ENCODE measurements at regions not wholly inside any gene's neighbourhood (a gene's known extent, or its start where the extent isn't known, plus 50 kb on each side); places are given as distances from the start of the nearest gene placed in this dataset.
"Not testable (repeated sequence)": the region's sequence is repeated elsewhere in the genome, so short reads cannot be mapped to it uniquely, and the experiment has no call there.

GRCh38 chr14:27836386-27836785, 930.2 kb upstream of the FOXG1 start:
- Histone ChIP-seq H3K4me3 (no peak overlapping the region), H3K36me3 (no peaks in the 10 kb centered on the region), H3K27me3 (no peaks in the 10 kb centered on the region), H3K9me3 (no peaks in the 10 kb centered on the region)
- DNase-seq = no peak

GRCh38 chr14:27845241-27845850, 921.2 kb upstream of the FOXG1 start:
- no peaks in the 10 kb centered on the region for H3K36me3 ChIP-seq

GRCh38 chr14:27845902-27846301, 920.7 kb upstream of the FOXG1 start:
- H3K9me3 ChIP-seq = no peaks in the 10 kb centered on the region
- DNase-seq = no peak
- no peaks in the 10 kb centered on the region for H3K36me3 ChIP-seq
- H3K4me3 ChIP-seq = no peak overlapping the region
- no peaks in the 10 kb centered on the region for H3K27me3 ChIP-seq

More at GRCh38 chr14:27845241-27845850, 921.2 kb upstream of the FOXG1 start:
- no peaks in the 10 kb centered on the region for H3K9me3 ChIP-seq
- H3K4me3 ChIP-seq = no peak overlapping the region
- no peak for DNase-seq
- H3K27me3 ChIP-seq = no peaks in the 10 kb centered on the region

- not testable (repeated sequence) for H3K9me3 ChIP-seq, H3K36me3 ChIP-seq, H3K4me3 ChIP-seq, DNase-seq, H3K27me3 ChIP-seq
Measured at GRCh38 chr14:27847480-27847879, 919.1 kb upstream of the FOXG1 start.

GRCh38 chr14:27849193-27849592, 917.4 kb upstream of the FOXG1 start:
- H3K27me3 ChIP-seq, DNase-seq, H3K4me3 ChIP-seq, H3K36me3 ChIP-seq, H3K9me3 ChIP-seq: not testable (repeated sequence)

- Histone ChIP-seq H3K9me3 (no peaks in the 10 kb centered on the region), H3K4me3 (no peak overlapping the region), H3K27me3 (no peaks in the 10 kb centered on the region), H3K36me3 (no peaks in the 10 kb centered on the region)
- no peak for DNase-seq
Measured at GRCh38 chr14:27862684-27863083, 903.9 kb upstream of the FOXG1 start.

GRCh38 chr14:27863166-27863565, 903.4 kb upstream of the FOXG1 start:
- DNase-seq = no peak
- H3K9me3 ChIP-seq = no peaks in the 10 kb centered on the region
- no peak overlapping the region for H3K4me3 ChIP-seq
- H3K27me3 ChIP-seq = no peaks in the 10 kb centered on the region
- no peaks in the 10 kb centered on the region for H3K36me3 ChIP-seq

- Histone ChIP-seq H3K4me3 (no peak overlapping the region), H3K9me3 (no peaks in the 10 kb centered on the region), H3K36me3 (no peaks in the 10 kb centered on the region), H3K27me3 (no peaks in the 10 kb centered on the region)
- no peak for DNase-seq
Measured at GRCh38 chr14:27881063-27881462, 885.5 kb upstream of the FOXG1 start.

GRCh38 chr14:27881646-27882045, 884.9 kb upstream of the FOXG1 start:
- Histone ChIP-seq H3K27me3 (no peaks in the 10 kb centered on the region), H3K4me3 (no peak overlapping the region), H3K9me3 (no peaks in the 10 kb centered on the region), H3K36me3 (no peaks in the 10 kb centered on the region)
- no peak for DNase-seq

GRCh38 chr14:27886256-27886655, 880.3 kb upstream of the FOXG1 start:
- Histone ChIP-seq H3K9me3 (no peaks in the 10 kb centered on the region), H3K27me3 (no peaks in the 10 kb centered on the region), H3K36me3 (no peaks in the 10 kb centered on the region), H3K4me3 (no peak overlapping the region)
- DNase-seq = no peak

- no peaks in the 10 kb centered on the region for H3K36me3 ChIP-seq
- no peak for DNase-seq
- no peaks in the 10 kb centered on the region for H3K27me3 ChIP-seq
- no peak overlapping the region for H3K4me3 ChIP-seq
- H3K9me3 ChIP-seq = no peaks in the 10 kb centered on the region
Measured at GRCh38 chr14:27890259-27890658, 876.3 kb upstream of the FOXG1 start.

GRCh38 chr14:27908484-27908883, 858.1 kb upstream of the FOXG1 start:
- H3K9me3 ChIP-seq, H3K4me3 ChIP-seq, H3K36me3 ChIP-seq, DNase-seq, H3K27me3 ChIP-seq: not testable (repeated sequence)

- H3K36me3 ChIP-seq = no peaks in the 10 kb centered on the region
- H3K9me3 ChIP-seq = no peaks in the 10 kb centered on the region
- H3K27me3 ChIP-seq = no peaks in the 10 kb centered on the region
- no peak for DNase-seq
- no peak overlapping the region for H3K4me3 ChIP-seq
Measured at GRCh38 chr14:27916326-27916725, 850.3 kb upstream of the FOXG1 start.

GRCh38 chr14:27917896-27918295, 848.7 kb upstream of the FOXG1 start:
- Histone ChIP-seq H3K9me3 (no peaks in the 10 kb centered on the region), H3K4me3 (no peak overlapping the region), H3K27me3 (no peaks in the 10 kb centered on the region), H3K36me3 (no peaks in the 10 kb centered on the region)
- DNase-seq = no peak

GRCh38 chr14:27927519-27927918, 839.1 kb upstream of the FOXG1 start:
- H3K9me3 ChIP-seq = no peaks in the 10 kb centered on the region
- H3K4me3 ChIP-seq = no peak overlapping the region
- no peak for DNase-seq
- H3K36me3 ChIP-seq = no peaks in the 10 kb centered on the region
- H3K27me3 ChIP-seq = no peaks in the 10 kb centered on the region

- no peak for DNase-seq
- H3K27me3 ChIP-seq = no peaks in the 10 kb centered on the region
- H3K36me3 ChIP-seq = no peaks in the 10 kb centered on the region
- no peak overlapping the region for H3K4me3 ChIP-seq
- H3K9me3 ChIP-seq = no peaks in the 10 kb centered on the region
Measured at GRCh38 chr14:27929797-27930347, 836.7 kb upstream of the FOXG1 start.

GRCh38 chr14:27938392-27938791, 828.2 kb upstream of the FOXG1 start:
- Histone ChIP-seq H3K4me3 (no peak overlapping the region), H3K9me3 (no peaks in the 10 kb centered on the region), H3K27me3 (no peaks in the 10 kb centered on the region), H3K36me3 (no peaks in the 10 kb centered on the region)
- DNase-seq = no peak

GRCh38 chr14:27945512-27945911, 821.1 kb upstream of the FOXG1 start:
- H3K36me3 ChIP-seq = no peaks in the 10 kb centered on the region
- no peak overlapping the region for H3K4me3 ChIP-seq
- no peak for DNase-seq
- H3K27me3 ChIP-seq = no peaks in the 10 kb centered on the region
- no peaks in the 10 kb centered on the region for H3K9me3 ChIP-seq

- Histone ChIP-seq H3K36me3 (no peaks in the 10 kb centered on the region), H3K4me3 (no peak overlapping the region), H3K27me3 (no peaks in the 10 kb centered on the region), H3K9me3 (no peaks in the 10 kb centered on the region)
- DNase-seq = no peak
Measured at GRCh38 chr14:27958757-27959156, 807.8 kb upstream of the FOXG1 start.

Data from MG63 (cell line).